ENCODE measurements at regions not wholly inside any gene's neighbourhood (a gene's known extent, or its start where the extent isn't known, plus 50 kb on each side); places are given as distances from the start of the nearest gene placed in this dataset.
A peak's percentile ranks its signal among the peaks of the same experiment; 100 is the strongest.

GRCh38 chr4:96598465-96598864, 758.6 kb downstream of the PDHA2 start:
- no peak for DNase-seq

- no peak for DNase-seq
These were observed 759.9 kb downstream of the PDHA2 start for GRCh38 chr4:96599752-96600151.

GRCh38 chr4:96602661-96603060, 762.8 kb downstream of the PDHA2 start:
- DNase-seq: no peak

DNA sequence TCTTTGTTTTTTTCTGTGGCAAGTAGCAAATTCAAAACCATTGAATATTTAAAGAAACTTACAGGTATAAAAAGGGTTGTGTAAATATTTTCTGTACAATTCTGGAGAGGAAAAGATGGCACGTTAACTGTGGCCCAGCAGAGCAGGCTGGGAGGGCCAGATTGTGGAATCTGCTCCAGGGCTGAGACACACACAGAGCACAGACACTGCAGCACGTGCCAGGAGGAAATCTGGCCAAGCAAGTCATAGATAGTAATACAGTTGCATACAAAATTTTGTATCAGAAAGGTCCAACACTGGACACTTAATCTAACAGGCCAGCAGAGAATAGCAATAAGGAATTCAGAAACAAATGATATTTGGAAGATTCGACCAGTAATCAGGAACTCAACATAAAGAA, 763.7 kb downstream of the PDHA2 start:
- no peak for DNase-seq

- DNase-seq: no peak
These were observed 766.6 kb downstream of the PDHA2 start for GRCh38 chr4:96606451-96606850.

DNA sequence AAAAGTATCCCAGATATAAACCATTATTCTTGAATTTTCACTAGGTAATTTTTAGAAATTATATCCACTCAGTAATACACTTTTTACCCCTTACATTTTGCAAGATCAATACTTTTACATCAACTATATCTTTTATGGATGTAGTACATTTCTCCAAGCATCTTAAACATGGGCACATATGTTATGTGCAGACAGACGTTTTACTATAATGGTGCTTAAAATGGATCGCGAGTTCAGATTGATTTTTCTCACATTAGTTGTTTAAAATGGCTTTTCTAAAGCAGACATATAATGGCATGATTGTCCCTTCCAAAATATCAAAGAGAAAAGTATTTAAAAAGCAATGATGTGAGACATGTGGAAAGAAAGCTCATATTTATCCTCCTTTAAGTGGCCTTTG, 786.1 kb downstream of the PDHA2 start:
- no peak for DNase-seq

GRCh38 chr4:96630839-96631238, 790.9 kb downstream of the PDHA2 start:
- no peak for DNase-seq

DNA sequence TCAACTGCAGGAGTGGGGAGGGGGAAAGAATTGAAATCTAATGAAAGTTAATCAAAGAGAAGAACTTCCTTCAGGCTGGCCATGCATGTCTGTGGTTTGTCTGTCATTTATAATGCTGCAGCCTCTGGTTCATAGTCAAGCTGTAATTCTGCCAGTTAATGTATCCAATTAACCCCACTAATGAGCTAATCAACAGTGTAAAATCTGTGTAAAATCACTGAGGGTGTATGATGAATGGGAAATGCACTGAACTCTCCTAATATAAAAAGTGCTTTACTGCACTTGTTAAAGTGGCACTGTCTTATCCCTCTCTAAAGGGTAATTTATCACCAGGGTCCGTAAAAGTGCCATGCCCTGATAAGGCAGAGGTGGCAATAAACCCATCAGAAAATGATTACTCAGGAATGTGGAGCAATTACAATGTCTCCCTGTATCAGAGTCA, 798.1 kb downstream of the PDHA2 start:
- no peak for DNase-seq

- no peak for DNase-seq
These were observed 800.0 kb downstream of the PDHA2 start for GRCh38 chr4:96639932-96640331.

DNA sequence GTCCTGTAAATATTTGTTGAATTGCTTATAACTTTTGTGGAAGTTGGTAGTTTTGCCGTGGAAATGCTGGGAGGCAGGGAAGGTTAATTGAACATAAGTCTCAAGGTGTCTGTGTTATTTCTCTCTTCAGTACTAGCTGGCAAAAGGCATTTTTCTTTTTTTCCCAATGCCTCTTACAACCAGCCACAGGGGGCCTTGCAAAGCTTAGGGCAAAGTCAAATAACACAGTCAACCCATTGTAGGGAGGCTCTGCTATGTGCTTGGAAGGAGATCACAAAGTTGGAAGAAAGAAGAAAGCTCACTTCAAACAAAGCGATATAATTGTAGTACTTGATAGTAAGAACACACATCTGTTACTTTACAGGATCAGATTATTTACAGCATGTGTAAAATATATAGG, 802.6 kb downstream of the PDHA2 start:
- DNase-seq: no peak

- DNase-seq: no peak
These were observed 806.3 kb downstream of the PDHA2 start for GRCh38 chr4:96646146-96646545.

DNA sequence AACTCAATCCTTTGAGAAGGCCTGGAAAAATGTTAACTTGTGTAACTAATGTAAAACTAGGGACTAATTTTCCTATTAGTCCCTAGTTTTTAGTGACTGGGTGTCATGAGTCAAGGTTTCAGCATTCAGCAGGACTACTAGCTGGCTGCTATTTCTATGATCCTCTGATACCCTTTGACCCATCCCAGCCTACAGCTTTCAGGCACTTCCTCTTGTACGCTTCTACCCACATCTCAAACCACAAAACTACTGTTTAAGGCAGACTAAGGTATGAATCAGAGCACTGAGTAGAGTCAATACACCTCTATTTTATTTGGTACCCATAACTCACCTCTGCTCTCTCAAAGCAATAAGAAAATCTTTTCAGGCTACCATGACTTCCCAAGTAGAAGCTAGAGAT, 809.6 kb downstream of the PDHA2 start:
- no peak for DNase-seq

DNA sequence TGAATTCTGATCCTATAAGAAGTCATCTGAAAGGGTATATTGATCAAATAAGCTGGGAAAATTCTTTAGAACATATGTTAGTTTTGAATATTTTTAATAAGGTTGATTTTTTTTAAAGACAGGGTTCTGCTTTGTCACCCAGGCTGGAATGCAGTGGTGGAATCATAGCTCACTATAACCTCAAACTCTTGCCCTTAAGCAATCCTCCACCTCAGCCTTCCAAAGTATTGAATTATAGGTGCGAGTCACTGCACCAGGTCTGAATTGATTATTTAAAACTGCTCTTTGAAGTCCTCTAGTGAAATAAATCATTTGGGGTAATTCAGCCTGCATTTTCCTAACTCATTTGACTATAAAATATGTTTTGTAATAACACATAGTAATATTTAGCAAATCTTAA, 812.3 kb downstream of the PDHA2 start:
- DNase-seq: no peak

DNA sequence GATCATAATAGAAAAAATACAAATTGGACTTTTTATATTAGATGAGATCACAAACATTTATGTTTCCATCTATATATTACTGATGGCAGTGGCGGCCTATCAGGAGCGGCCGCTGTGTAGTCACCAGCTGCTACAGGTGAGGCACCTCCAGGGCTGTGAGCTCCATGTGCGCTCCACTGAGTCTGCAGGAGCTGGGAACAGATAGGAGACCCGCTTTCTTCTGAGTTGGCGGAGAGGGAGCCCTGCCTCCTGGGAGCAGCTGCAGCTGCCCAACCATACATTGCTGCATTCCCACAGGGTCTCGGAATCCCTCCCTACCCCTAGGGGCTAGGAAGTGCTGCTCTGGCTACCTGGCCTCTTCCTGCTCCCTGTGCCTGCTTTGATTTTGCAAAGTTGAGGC, 812.9 kb downstream of the PDHA2 start:
- no peak for DNase-seq

DNA sequence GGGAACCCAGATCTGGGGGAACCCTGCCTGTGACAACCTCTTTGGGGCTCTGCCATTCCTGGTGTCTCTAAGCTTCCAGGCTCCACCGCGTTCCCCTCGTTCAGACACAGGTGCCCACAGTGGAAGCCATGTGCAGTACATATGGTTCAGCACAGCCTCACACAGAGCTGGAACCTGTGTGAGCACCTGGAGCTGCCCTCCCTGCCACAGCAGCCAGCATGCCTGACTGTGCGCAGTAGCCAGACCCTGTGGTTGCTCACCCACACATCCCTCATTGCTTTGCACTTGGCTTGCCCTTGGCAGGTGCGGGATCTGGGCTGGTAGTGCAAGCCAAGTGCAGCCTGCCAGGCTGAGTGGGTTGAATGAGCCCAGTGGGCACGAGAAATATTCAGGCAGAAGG, 814.2 kb downstream of the PDHA2 start:
- DNase-seq: no peak

DNA sequence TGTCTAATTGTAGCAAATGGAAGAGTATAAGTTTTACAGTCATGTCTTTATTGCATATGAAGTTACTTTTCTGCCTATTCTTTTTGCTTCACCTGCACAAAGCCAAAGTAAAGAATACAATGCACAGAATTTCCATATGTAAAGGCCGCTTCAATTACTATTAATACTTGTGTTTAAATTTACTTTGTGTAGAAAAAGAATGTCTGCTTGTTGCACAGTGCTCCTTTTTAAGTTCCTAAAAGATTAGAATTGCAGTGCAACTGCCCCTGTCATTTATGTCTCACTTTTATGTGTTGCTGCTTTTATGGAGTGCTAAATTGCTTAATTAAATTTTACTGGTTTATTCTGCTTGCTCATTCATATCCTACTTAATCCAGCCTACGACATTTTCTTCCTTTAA, 830.5 kb downstream of the PDHA2 start:
- DNase-seq: no peak

DNA sequence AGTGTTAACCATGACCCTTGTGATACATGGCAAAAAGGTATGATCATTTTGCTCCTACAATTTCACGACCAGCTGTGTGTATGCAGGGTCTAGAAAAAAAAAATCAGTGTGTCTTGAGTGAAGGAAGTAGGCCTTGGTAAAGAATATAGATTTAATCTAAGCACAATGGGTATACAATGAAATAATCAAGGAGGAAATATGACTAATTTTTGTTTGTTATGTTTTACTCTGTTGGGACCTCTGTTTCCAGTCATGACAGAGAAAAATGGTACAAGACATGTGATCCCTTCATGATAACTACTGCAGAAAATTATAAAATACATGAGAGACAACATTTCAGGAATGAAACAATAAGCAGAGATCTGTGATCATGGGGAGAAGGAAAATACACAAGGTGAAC, 835.5 kb downstream of the PDHA2 start:
- DNase-seq: no peak

- DNase-seq: no peak
These were observed 836.0 kb downstream of the PDHA2 start for GRCh38 chr4:96675896-96676295.

DNA sequence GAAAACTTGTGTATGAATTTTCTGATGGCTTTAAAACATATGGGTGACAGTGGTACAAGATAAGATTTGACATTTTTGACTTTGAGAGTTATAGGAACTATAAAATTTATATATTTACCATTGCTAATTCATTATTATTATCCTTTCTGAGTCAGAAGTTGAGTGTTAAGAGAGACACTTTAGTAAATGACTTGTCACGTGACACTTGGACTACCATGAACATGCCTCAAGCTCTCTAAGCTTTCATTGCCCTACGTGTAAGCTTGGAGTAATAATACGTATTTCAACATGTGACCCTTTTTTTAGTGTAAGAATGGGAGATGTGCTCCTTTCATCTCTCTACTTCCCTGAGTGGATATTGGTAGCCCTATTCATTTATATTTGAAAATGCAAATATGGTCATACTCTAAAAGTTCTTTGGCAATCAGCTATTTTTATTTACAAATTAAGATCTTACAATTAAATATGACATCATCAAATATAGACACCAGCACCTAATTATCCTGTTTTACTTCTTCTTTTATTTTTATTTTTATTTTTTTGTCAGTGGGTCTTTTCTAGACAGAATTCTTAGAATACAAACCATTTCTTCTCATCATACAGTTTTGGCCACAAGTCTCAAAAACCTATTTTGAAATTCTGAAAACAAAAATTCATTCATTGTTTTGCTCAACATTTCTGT, 837.0 kb downstream of the PDHA2 start:
- no peak for DNase-seq

- DNase-seq: no peak
These were observed 837.6 kb downstream of the PDHA2 start for GRCh38 chr4:96677499-96677898.

DNA sequence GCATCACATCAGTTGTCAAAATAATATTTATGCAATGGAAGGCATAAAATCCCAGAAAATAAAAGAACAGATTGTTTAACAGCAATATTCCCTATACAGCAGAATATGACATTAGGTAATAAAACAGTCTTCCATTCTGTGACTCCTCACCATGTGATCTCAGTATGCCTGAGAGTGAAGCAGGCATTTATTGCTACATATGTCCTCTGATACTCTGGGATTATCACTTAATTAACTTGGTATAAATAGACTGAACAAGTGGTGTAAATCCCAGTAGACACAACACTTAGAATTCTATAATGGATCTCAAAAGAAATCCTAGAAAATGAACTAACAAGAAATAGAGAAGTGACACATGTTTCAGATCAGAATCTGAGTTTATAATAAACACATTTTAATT, 841.3 kb downstream of the PDHA2 start:
- no peak for DNase-seq

DNA sequence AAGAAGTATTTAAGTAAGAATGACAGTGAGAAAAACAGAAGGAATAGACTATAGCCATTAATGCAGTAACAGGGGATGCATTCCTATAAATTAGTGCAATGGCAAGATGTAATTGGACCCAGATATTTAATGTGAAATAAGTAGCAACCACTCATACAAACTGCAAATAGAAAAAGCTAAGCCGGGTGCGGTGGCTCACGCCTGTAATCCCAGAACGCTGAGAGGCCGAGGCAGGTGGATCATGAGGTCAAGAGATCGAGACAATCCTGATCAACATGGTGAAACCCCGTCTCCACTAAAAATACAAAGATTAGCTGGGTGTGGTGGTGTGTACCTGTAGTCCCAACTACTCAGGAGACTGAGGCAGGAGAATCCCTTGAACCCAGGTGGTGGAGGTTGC, 845.8 kb downstream of the PDHA2 start:
- DNase-seq: no peak

DNA sequence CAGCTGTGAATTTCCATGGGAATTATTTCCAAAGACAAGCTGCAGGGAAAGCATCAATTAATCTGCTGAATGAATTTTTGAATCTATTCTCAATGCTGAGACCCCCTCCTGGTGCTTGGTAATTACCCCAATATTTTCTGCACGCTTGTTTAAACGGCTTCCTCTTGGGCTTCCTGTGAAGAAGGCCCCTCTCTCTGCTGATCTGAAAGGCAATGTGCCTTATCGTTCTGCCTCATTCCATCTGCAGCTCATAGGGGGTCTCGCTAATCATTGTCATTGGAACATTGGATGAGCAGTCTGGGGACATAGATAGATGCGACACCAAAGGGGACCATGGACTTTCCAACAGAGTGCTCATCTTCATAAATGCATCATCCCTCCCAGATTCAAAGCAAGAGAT, 851.6 kb downstream of the PDHA2 start:
- DNase-seq: peak; percentile 13

DNA sequence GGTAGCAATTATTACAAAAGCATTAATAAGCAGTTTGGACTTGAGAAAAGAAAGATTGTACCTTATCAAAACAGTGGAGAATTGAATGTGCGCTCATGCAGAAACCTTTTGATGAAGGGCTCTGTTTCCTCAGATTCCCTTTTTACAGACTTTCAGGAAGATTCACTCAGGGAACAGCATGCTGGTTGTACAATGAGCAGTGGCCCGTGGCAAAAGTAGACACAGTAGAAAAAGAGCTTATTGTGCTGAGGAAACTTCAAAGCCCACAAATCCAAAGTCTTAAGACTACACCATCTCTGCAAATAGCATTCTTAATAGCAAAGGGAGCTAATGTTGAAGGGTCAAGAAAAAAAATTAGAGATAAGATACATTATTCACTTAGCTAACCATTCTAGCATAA, 858.9 kb downstream of the PDHA2 start:
- DNase-seq: peak; percentile 25

GRCh38 chr4:96703265-96703664, 863.4 kb downstream of the PDHA2 start:
- no peak for DNase-seq

DNA sequence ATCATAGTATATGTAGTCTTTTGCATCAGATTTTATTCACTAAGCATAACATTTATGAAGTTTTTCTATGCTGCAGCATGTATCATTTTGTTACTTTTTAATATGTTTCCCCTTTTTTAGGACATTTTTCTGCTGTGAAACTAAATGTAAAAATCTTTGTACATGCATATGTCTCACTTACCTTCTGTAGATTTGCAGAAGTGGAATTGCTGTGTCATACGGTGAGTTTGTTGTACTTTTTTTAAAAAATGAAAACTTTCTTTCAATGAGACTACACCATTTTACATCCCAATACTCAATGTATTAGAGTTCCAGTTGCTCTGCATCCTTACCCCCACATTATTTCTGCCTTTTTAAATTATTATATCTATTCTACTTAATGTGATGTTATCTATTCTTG, 868.9 kb downstream of the PDHA2 start:
- no peak for DNase-seq

All from retina (tissue), 1 donor.